SK-N-SH (cell line): ENCODE measurements at regions not wholly inside any gene's neighbourhood (a gene's known extent, or its start where the extent isn't known, plus 50 kb on each side); places are given as distances from the start of the nearest gene placed in this dataset.

Source experiments
- CHD2 ChIP-seq: fragments of 150-350 bp; IDR thresholded peaks from 2 replicates; pipeline ENCODE4 v1.6.1; 2018; ENCODE audit warnings: low read length; ENCODE audit not compliant: partially characterized antibody
- EP300 ChIP-seq, 2 experiments: IDR thresholded peaks; 2 replicates each; pipeline versions ENCODE4 v1.4.0 to v1.6.1; 2012; ENCODE audit warnings: borderline replicate concordance in 1 of 2, low read depth in 1 of 2, low read length in 1 of 2
- REST ChIP-seq: IDR thresholded peaks from 2 replicates; pipeline ENCODE4 v1.6.1; 2012; ENCODE audit warnings: mild to moderate bottlenecking, low read depth, low read length, moderate library complexity
- TEAD4 ChIP-seq: IDR thresholded peaks from 2 replicates; pipeline ENCODE4 v1.4.0; 2012; ENCODE audit warnings: mild to moderate bottlenecking, borderline replicate concordance; ENCODE audit not compliant: insufficient read depth
- YY1 ChIP-seq: IDR thresholded peaks from 2 replicates; pipeline ENCODE4 v1.4.0; 2012; ENCODE audit warnings: low read depth, mild to moderate bottlenecking
- TF ChIP-seq, protein P1 (sequence below): fragments of 200-600 bp; sonication (generic); IDR thresholded peaks from 2 replicates; pipeline ENCODE4 v1.6.1; 2017; ENCODE audit warnings: antibody characterized with exemption, mild to moderate bottlenecking, moderate library complexity

DNA sequence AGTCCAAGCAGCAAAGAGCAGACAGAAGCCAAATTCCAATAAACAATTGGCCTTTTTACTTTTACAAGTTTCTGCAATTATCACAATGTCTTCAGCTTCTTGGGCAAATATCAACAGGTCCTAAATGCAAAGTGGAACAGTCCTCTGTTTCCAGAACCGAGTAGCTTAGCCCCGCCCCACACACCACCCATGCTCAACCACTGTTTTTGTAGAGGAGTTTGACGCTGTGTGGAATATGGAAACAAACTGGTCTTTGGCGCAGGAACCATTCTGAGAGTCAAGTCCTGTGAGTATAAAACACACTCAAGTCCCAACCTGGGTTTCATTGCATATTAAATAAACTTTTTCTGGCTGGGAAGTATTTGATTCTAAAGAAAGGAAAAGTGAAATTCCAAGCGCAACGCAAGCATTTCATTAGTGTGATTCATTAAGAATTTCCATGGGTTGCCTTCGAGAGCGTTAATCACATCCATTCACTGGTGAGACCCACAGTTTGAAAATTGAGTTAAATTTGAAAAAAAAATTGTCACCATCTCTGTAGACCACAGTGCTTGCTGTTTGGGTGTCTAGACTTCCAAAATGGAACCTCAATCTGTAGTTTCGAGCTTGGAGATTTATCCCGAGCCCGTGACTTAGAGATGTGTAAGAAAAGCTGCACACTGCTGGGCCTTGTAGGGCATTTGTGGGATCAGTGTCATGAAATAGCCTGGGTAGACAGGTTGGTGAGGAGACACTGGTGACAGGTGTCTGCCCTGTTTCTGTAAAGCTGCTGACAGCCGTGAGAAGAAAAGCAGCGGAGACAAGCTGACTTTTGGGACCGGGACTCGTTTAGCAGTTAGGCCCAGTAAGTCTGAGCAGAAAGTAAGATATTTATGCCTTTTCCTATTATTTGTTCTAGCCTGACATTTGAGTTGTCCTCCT, 96.1 kb downstream of the DAD1 start:
- TF ChIP-seq TEAD4 (no peak), EP300 (IDR thresholded peaks at IDR 0.05; ENCODE audit: borderline replicate concordance in 1 of 2, low read depth in 1 of 2, low read length in 1 of 2) (no peak), YY1 (no peak), REST (no peak), CHD2 (no peak)
- TF ChIP-seq, protein P1, sequence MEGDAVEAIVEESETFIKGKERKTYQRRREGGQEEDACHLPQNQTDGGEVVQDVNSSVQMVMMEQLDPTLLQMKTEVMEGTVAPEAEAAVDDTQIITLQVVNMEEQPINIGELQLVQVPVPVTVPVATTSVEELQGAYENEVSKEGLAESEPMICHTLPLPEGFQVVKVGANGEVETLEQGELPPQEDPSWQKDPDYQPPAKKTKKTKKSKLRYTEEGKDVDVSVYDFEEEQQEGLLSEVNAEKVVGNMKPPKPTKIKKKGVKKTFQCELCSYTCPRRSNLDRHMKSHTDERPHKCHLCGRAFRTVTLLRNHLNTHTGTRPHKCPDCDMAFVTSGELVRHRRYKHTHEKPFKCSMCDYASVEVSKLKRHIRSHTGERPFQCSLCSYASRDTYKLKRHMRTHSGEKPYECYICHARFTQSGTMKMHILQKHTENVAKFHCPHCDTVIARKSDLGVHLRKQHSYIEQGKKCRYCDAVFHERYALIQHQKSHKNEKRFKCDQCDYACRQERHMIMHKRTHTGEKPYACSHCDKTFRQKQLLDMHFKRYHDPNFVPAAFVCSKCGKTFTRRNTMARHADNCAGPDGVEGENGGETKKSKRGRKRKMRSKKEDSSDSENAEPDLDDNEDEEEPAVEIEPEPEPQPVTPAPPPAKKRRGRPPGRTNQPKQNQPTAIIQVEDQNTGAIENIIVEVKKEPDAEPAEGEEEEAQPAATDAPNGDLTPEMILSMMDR = no peak
